HepG2 (cell line): ENCODE measurements at regions not wholly inside any gene's neighbourhood (a gene's known extent, or its start where the extent isn't known, plus 50 kb on each side); places are given as distances from the start of the nearest gene placed in this dataset.

ENCODE experiments used
- ATAC-seq: fragments of 200-7000 bp; cut with Tn5 transposase; 3 replicates; pipeline ENCODE4 v1.9.1; 2020; ENCODE audit warnings: mild to moderate bottlenecking, moderate library complexity
- BruUV-seq: library from RNA; stranded (reverse); fragments of 400-500 nt; replicated peaks from 2 replicates; lab custom pipeline; 2021; lab: Mats Ljungman, UMichigan
- CTCF ChIA-PET: fragments of 300-600 bp; formaldehyde crosslinking; extraction: SDS; loops from one replicate; lab custom pipeline; 2021; ENCODE audit warnings: low total read pairs, inconsistent platforms, low intra/inter-chr PET ratio; lab: Yijun Ruan, JAX
- POLR2A ChIA-PET: fragments of 350-600 bp; sonication (Branson Sonifier 250); formaldehyde crosslinking; loops from one replicate; lab custom pipeline; 2020; ENCODE audit warnings: antibody characterized with exemption, inconsistent platforms; lab: Yijun Ruan, JAX
- DNase-seq: peaks from one replicate; pipeline ENCODE4 v3.0.0-alpha.2; 2015; ENCODE audit warnings: low spot score
- FAIRE-seq: peaks from 3 replicates; lab custom pipeline; 2011; peaks lifted over from hg19 to GRCh38; lab: Jason Lieb, UNC
- H2AFZ ChIP-seq: one replicate; pipeline ENCODE4 v1.6.1; 2011; ENCODE audit warnings: low read length, inconsistent platforms
- H3K27ac ChIP-seq: fragments of 300-600 bp; 3 replicates; pipeline ENCODE4 v1.8.0; 2011; ENCODE audit warnings: mixed run types, mild to moderate bottlenecking, mixed read lengths, low read length, inconsistent platforms; ENCODE audit not compliant: insufficient read depth; ENCODE audit errors: extremely low read length
- H3K27me3 ChIP-seq, 2 experiments: fragments of 200-600 bp in 1 of 2; 2 replicates in 1 of 2; 3 replicates in 1 of 2; pipeline versions ENCODE4 v1.6.0 to v1.8.0; 2011; ENCODE audit warnings: low read length in 2 of 2, mild to moderate bottlenecking in 2 of 2, moderate library complexity in 2 of 2, inconsistent platforms in 1 of 2; ENCODE audit not compliant: insufficient read depth in 2 of 2, control insufficient read depth in 1 of 2
- H3K36me3 ChIP-seq, 2 experiments: fragments of 200-600 bp in 1 of 2; replicated peaks in 1 of 2; 2 replicates in 1 of 2; 3 replicates in 1 of 2; pipeline versions ENCODE4 v1.5.1 to v1.8.0; 2011; ENCODE audit warnings: low read length in 2 of 2, inconsistent platforms in 1 of 2; ENCODE audit not compliant: insufficient read depth in 2 of 2, control insufficient read depth in 1 of 2
- H3K4me1 ChIP-seq: 2 replicates; pipeline ENCODE4 v1.5.1; 2012; ENCODE audit warnings: low read length, inconsistent platforms; ENCODE audit not compliant: insufficient read depth
- H3K4me2 ChIP-seq: 2 replicates; pipeline ENCODE4 v1.6.0; 2011; ENCODE audit warnings: low read depth, low read length, inconsistent platforms
- H3K4me3 ChIP-seq, 3 experiments: fragments of 200-600 bp in 1 of 3; sonication (generic), shearing (Covaris generic) in 1 of 3; replicated peaks in 1 of 3; 2 replicates each; pipeline ENCODE4 v1.5.1; 2011 to 2016; ENCODE audit warnings: low read length in 3 of 3, inconsistent platforms in 2 of 3, low read depth in 2 of 3, mild to moderate bottlenecking in 2 of 3, control low read depth in 1 of 3, mixed read lengths in 1 of 3; ENCODE audit not compliant: insufficient read depth in 1 of 3
- H3K79me2 ChIP-seq: one replicate; pipeline ENCODE4 v1.6.1; 2011; ENCODE audit warnings: low read length, inconsistent platforms; ENCODE audit not compliant: insufficient read depth
- H3K9ac ChIP-seq: 2 replicates; pipeline ENCODE4 v1.6.0; 2011; ENCODE audit warnings: mild to moderate bottlenecking, low read depth, low read length, inconsistent platforms; ENCODE audit not compliant: insufficient read depth
- H3K9me3 ChIP-seq: 2 replicates; pipeline ENCODE4 v1.5.1; 2012; ENCODE audit warnings: mild to moderate bottlenecking, low read length
- H4K20me1 ChIP-seq: 2 replicates; pipeline ENCODE4 v1.6.0; 2011; ENCODE audit warnings: inconsistent platforms, mild to moderate bottlenecking, low read length, moderate library complexity; ENCODE audit not compliant: insufficient read depth
- CBFB ChIP-seq: sonication (generic); formaldehyde crosslinking; IDR thresholded peaks from 2 replicates; pipeline ENCODE4 v1.4.0; 2020; ENCODE audit warnings: missing genetic modification reagents
- CREB1 ChIP-seq, 2 experiments: fragments of 450-650 bp in 1 of 2; IDR thresholded peaks; 2 replicates each; pipeline ENCODE4 v1.6.1; 2016 to 2017; ENCODE audit warnings: control low read depth in 1 of 2, mild to moderate bottlenecking in 1 of 2, missing compliant biosample characterization in 1 of 2, missing genetic modification characterization in 1 of 2
- ESRRA ChIP-seq: sonication (generic); formaldehyde crosslinking; IDR thresholded peaks from 2 replicates; pipeline ENCODE4 v1.5.1; 2020; ENCODE audit warnings: mild to moderate bottlenecking, low read depth, missing genetic modification reagents
- GTF2F1 ChIP-seq: fragments of 150-350 bp; IDR thresholded peaks from 2 replicates; pipeline ENCODE4 v1.6.1; 2014; ENCODE audit warnings: low read length
- HIVEP1 ChIP-seq: sonication (generic); formaldehyde crosslinking; IDR thresholded peaks from 2 replicates; pipeline ENCODE4 v1.4.0; 2020; ENCODE audit warnings: mild to moderate bottlenecking, missing genetic modification reagents
- MATR3 ChIP-seq: sonication (generic); formaldehyde crosslinking; IDR thresholded peaks from 2 replicates; pipeline ENCODE4 v1.4.0; 2020; ENCODE audit warnings: missing genetic modification reagents
- MAZ ChIP-seq, 2 experiments: sonication (generic) in 1 of 2; formaldehyde crosslinking in 1 of 2; IDR thresholded peaks; 2 replicates each; pipeline versions ENCODE4 v1.5.0 to v1.6.1; 2012 to 2020; ENCODE audit warnings: low read depth in 2 of 2, mild to moderate bottlenecking in 2 of 2, borderline replicate concordance in 1 of 2, improper control_type of control experiment in 1 of 2, low read length in 1 of 2, missing genetic modification reagents in 1 of 2, moderate library complexity in 1 of 2
- SMAD9 ChIP-seq: sonication (generic); formaldehyde crosslinking; IDR thresholded peaks from 2 replicates; pipeline ENCODE4 v1.5.1; 2020; ENCODE audit warnings: mild to moderate bottlenecking, missing genetic modification reagents
- U2AF1 ChIP-seq: fragments of 200-400 bp; formaldehyde crosslinking; optimal IDR thresholded peaks from 2 replicates; pipeline ENCODE3; 2017; ENCODE audit warnings: mild to moderate bottlenecking, low read depth, low read length
- ZNF205 ChIP-seq: IDR thresholded peaks from 2 replicates; pipeline ENCODE4 v1.6.1; 2018; ENCODE audit warnings: missing biosample characterization, missing genetic modification reagents
- ZNF615 ChIP-seq: sonication (generic); formaldehyde crosslinking; IDR thresholded peaks from 2 replicates; pipeline ENCODE4 v1.5.0; 2020; ENCODE audit warnings: mild to moderate bottlenecking, missing genetic modification reagents, borderline replicate concordance
- WGBS: methylation state at CpG from one replicate; pipeline ENCODE4 v1.1.6; 2017; ENCODE audit warnings: low lambda C conversion rate; 5-methylcytosine and 5-hydroxymethylcytosine counted together
- in situ Hi-C: cut with HindIII; loops from 2 replicates; pipeline ENCODE4 v1.10.0; 2017; ENCODE audit warnings: low pct_unique_long_range_greater_than_20kb; ENCODE audit not compliant: extremely low pct_ligation_motif_present
- intact Hi-C: fragments of 100-400 bp; cut with micrococcal nuclease; formaldehyde crosslinking; loops from one replicate; pipeline ENCODE4 v1.10.0; 2022; ENCODE audit not compliant: unreplicated experiment
- TF ChIP-seq, protein P1 (sequence below): sonication (generic); formaldehyde crosslinking; IDR thresholded peaks from 2 replicates; pipeline ENCODE4 v1.5.0; 2020; ENCODE audit warnings: mild to moderate bottlenecking, missing genetic modification reagents, borderline replicate concordance
- TF ChIP-seq, protein P2 (sequence below): sonication (generic); formaldehyde crosslinking; IDR thresholded peaks from 2 replicates; pipeline ENCODE4 v1.4.0; 2020; ENCODE audit warnings: missing genetic modification reagents, borderline replicate concordance
- TF ChIP-seq, protein P3 (sequence below): sonication (generic); formaldehyde crosslinking; IDR thresholded peaks from 2 replicates; pipeline ENCODE4 v1.4.0; 2020; ENCODE audit warnings: mild to moderate bottlenecking, low read depth, missing genetic modification reagents
- TF ChIP-seq, protein P4 (sequence below): IDR thresholded peaks from 2 replicates; pipeline ENCODE4 v1.6.1; 2016

DNA sequence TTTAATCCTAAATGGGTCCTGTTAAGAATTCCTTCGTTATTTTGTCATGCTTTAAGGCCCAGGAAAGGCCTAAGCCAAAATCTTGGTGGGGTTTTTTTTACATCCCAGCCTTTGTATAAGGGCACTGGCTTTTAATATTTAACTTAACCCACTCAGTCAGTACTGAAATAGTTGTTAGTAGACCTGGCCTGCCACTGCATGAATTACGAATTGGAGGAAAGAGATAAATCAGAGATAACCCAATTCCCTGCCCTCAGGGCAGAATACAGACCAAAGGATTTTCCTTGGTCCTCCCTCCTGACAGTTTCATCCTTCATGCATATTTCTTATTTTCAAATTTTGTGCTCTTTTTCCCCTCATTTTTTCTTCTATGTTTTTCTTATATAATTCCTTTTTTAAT lies 193.0 kb downstream of the FASLG start:
- Histone ChIP-seq H3K27ac (no peak overlapping the region), H3K9me3 (no peaks in the 10 kb centered on the region), H3K4me3 (no peak overlapping the region), H4K20me1 (no peaks in the 10 kb centered on the region), H3K4me2 (no peak overlapping the region), H3K9ac (no peak overlapping the region), H3K27me3 (no peaks in the 10 kb centered on the region), H3K36me3 (no peaks in the 10 kb centered on the region), H3K79me2 (no peaks in the 10 kb centered on the region), H2AFZ (no peak overlapping the region), H3K4me1 (no peaks in the 10 kb centered on the region)
- intact Hi-C loops (no loop called here), in situ Hi-C loops (no loop called here)
- CTCF ChIA-PET: no interaction called here
- 0% methylated on average over 2 of the region's 2 CpGs for WGBS
- BruUV-seq: no TSS peak
- no peak for DNase-seq
- POLR2A ChIA-PET: no interaction called here
- TF ChIP-seq, protein P1, sequence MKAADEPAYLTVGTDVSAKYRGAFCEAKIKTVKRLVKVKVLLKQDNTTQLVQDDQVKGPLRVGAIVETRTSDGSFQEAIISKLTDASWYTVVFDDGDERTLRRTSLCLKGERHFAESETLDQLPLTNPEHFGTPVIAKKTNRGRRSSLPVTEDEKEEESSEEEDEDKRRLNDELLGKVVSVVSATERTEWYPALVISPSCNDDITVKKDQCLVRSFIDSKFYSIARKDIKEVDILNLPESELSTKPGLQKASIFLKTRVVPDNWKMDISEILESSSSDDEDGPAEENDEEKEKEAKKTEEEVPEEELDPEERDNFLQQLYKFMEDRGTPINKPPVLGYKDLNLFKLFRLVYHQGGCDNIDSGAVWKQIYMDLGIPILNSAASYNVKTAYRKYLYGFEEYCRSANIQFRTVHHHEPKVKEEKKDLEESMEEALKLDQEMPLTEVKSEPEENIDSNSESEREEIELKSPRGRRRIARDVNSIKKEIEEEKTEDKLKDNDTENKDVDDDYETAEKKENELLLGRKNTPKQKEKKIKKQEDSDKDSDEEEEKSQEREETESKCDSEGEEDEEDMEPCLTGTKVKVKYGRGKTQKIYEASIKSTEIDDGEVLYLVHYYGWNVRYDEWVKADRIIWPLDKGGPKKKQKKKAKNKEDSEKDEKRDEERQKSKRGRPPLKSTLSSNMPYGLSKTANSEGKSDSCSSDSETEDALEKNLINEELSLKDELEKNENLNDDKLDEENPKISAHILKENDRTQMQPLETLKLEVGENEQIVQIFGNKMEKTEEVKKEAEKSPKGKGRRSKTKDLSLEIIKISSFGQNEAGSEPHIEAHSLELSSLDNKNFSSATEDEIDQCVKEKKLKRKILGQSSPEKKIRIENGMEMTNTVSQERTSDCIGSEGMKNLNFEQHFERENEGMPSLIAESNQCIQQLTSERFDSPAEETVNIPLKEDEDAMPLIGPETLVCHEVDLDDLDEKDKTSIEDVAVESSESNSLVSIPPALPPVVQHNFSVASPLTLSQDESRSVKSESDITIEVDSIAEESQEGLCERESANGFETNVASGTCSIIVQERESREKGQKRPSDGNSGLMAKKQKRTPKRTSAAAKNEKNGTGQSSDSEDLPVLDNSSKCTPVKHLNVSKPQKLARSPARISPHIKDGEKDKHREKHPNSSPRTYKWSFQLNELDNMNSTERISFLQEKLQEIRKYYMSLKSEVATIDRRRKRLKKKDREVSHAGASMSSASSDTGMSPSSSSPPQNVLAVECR (CRISPR knock-in tag): no peak
- no peak for TF ChIP-seq CBFB
- no peak for TF ChIP-seq CREB1 (IDR thresholded peaks at IDR 0.05)
- TF ChIP-seq CREB1 (CRISPR knock-in tag; IDR thresholded peaks at IDR 0.05): no peak
- TF ChIP-seq, protein P2, sequence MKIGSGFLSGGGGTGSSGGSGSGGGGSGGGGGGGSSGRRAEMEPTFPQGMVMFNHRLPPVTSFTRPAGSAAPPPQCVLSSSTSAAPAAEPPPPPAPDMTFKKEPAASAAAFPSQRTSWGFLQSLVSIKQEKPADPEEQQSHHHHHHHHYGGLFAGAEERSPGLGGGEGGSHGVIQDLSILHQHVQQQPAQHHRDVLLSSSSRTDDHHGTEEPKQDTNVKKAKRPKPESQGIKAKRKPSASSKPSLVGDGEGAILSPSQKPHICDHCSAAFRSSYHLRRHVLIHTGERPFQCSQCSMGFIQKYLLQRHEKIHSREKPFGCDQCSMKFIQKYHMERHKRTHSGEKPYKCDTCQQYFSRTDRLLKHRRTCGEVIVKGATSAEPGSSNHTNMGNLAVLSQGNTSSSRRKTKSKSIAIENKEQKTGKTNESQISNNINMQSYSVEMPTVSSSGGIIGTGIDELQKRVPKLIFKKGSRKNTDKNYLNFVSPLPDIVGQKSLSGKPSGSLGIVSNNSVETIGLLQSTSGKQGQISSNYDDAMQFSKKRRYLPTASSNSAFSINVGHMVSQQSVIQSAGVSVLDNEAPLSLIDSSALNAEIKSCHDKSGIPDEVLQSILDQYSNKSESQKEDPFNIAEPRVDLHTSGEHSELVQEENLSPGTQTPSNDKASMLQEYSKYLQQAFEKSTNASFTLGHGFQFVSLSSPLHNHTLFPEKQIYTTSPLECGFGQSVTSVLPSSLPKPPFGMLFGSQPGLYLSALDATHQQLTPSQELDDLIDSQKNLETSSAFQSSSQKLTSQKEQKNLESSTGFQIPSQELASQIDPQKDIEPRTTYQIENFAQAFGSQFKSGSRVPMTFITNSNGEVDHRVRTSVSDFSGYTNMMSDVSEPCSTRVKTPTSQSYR (CRISPR knock-in tag): no peak
- TF ChIP-seq SMAD9 (CRISPR knock-in tag): no peak
- no peak for TF ChIP-seq GTF2F1
- no peak for TF ChIP-seq MATR3 (CRISPR knock-in tag)
- TF ChIP-seq, protein P3, sequence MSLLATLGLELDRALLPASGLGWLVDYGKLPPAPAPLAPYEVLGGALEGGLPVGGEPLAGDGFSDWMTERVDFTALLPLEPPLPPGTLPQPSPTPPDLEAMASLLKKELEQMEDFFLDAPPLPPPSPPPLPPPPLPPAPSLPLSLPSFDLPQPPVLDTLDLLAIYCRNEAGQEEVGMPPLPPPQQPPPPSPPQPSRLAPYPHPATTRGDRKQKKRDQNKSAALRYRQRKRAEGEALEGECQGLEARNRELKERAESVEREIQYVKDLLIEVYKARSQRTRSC (CRISPR knock-in tag): no peak
- TF ChIP-seq, protein P4, sequence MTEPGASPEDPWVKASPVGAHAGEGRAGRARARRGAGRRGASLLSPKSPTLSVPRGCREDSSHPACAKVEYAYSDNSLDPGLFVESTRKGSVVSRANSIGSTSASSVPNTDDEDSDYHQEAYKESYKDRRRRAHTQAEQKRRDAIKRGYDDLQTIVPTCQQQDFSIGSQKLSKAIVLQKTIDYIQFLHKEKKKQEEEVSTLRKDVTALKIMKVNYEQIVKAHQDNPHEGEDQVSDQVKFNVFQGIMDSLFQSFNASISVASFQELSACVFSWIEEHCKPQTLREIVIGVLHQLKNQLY (CRISPR knock-in tag): no peak
- TF ChIP-seq MAZ (IDR thresholded peaks at IDR 0.05; ENCODE audit: borderline replicate concordance, low read depth, low read length): no peak
- TF ChIP-seq MAZ (CRISPR knock-in tag; IDR thresholded peaks at IDR 0.05; ENCODE audit: low read depth): no peak
- TF ChIP-seq ZNF615 (CRISPR knock-in tag): no peak
- TF ChIP-seq ESRRA (CRISPR knock-in tag): no peak
- no peak for TF ChIP-seq U2AF1
- TF ChIP-seq ZNF205 (CRISPR knock-in tag): no peak
- TF ChIP-seq HIVEP1 (CRISPR knock-in tag): no peak
- no peak for ATAC-seq
- FAIRE-seq: no peak
